Skin epidermis (tissue), 12 donors: ENCODE measurements at regions not wholly inside any gene's neighbourhood (a gene's known extent, or its start where the extent isn't known, plus 50 kb on each side); places are given as distances from the start of the nearest gene placed in this dataset.

Experiments
- H3K27ac ChIP-seq, 21 experiments: fragments of 200-600 bp; sonication (generic) in 11 of 21; one replicate each; pipeline ENCODE4 v1.5.0; 2020; ENCODE audit warnings: mild to moderate bottlenecking in 3 of 21, inconsistent platforms in 2 of 21, moderate library complexity in 2 of 21
- H3K4me3 ChIP-seq, 7 experiments: fragments of 200-600 bp; sonication (generic) in 2 of 7; one replicate each; pipeline ENCODE4 v1.5.0; 2020; ENCODE audit warnings: inconsistent platforms in 2 of 7, mild to moderate bottlenecking in 2 of 7, moderate library complexity in 1 of 7

DNA sequence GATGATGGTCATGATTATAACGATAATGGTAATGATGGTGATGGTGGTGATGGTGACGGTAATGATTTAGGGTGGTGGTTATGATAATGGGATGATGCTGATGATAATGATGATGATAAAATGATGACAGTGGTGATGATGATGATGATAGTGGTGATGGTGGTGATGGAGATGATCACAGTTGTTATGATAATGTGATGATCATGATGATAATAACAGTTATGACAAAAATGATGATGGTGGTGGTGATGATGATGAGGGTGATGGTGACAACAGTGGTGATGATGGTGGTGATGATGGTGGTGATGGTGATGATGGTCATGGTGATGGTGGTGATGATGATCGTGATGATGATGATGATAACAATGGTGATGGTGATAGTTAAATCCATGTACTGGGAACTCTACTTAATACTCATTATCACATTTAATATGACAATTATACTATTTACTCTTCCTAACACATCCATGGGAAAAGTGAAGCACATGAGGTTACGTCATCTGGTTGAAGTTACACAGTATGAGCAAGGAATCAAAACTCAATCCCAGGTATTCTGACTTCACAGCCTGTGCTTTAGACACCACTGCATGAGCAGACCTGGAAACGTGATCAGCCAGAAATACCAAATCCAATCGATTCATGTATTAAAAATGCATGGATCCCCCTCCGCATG is 322.2 kb downstream of the BRD1 start:
- no peak overlapping the region for H3K4me3 ChIP-seq
- no peak overlapping the region for H3K27ac ChIP-seq

GRCh38 chr22:49503896-49504521 is 323.7 kb downstream of the BRD1 start:
- no peak overlapping the region for H3K4me3 ChIP-seq

GRCh38 chr22:49503321-49503720 is 324.4 kb downstream of the BRD1 start:
- Histone ChIP-seq H3K4me3 (no peak overlapping the region), H3K27ac (no peak overlapping the region)

More at GRCh38 chr22:49503896-49504521, 323.7 kb downstream of the BRD1 start:
- H3K27ac ChIP-seq, result no peak overlapping the region

DNA sequence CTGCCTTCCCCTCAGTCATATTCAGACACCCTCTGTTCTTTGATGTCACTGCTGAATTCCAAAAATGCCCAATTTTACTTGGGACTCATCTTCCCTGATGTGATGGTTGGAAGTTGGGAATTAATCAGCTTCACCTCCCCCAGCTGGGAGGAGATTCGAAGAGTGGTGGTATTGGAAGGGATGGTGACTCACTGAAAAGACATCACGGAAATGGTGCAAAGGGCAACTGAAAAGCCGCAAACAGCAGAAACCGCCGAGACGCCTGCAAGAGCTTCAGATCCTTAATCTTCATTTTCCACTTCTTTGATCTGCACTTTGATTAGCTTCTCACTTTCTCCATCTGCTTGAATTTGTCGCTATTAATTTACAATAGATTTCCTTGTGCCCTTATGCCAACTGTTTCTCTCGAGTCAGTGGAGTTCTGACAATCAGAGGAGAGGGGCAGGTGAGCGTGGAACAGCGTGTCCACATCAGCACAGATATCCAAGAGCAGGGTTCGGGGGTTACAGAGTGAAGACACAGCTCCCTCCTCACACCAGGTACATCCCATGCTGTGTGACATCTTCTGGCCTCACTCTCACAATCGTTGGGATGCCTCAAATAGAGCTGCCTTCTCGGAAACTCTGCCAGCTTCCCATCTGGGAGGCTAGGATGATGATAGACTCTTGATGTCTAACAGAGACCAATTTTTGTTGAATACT is 325.4 kb downstream of the BRD1 start:
- H3K4me3 ChIP-seq, result no peak overlapping the region
- no peak overlapping the region for H3K27ac ChIP-seq

DNA sequence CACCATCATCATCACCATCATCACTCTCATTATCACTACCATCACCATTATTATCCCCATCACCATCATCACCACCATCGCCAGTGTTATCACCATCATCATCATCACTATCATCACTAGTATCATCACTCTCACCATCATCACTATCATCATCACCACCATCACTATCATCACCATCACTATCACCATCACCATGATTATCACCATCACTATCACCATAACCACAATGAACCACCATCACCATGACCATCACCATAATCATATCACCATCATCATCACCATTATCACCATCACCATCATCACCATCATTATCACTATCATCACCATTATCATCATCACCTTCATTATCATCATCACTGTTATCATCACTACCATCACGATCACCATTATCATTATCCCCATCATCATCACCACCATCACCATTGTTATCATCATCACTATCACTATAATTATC is 326.7 kb downstream of the BRD1 start:
- Histone ChIP-seq H3K4me3 (no peak overlapping the region), H3K27ac (no peak overlapping the region)

- Histone ChIP-seq H3K27ac (no peak overlapping the region), H3K4me3 (no peak overlapping the region)
These were observed 327.6 kb downstream of the BRD1 start for GRCh38 chr22:49500076-49500460.

GRCh38 chr22:49499433-49500075 is 328.1 kb downstream of the BRD1 start:
- Histone ChIP-seq H3K4me3 (no peak overlapping the region), H3K27ac (no peak overlapping the region)

GRCh38 chr22:49497266-49497665 is 330.4 kb downstream of the BRD1 start:
- H3K27ac ChIP-seq, result no peak overlapping the region

DNA sequence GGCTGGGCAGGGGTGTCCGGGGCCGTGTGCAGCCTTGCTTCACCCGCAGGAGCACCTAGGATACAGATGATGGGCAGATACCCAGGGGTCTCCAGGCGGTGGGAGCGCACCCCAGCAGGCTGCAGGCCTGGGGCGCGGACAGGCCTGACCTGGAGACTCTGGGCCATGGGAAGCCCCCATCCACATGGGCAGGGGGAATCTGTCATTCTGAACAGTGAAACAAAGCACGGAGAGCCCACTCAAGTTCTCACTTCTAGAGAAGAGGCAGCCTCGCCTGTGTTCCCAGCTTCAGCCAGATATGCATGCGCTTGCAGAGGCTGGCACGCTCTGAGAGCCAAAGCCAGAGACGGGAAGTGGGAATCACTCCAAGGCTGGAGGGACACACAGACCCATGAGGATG is 333.1 kb downstream of the BRD1 start:
- Histone ChIP-seq H3K4me3 (no peak overlapping the region), H3K27ac (no peak overlapping the region)

More at GRCh38 chr22:49497266-49497665, 330.4 kb downstream of the BRD1 start:
- no peak overlapping the region for H3K4me3 ChIP-seq

DNA sequence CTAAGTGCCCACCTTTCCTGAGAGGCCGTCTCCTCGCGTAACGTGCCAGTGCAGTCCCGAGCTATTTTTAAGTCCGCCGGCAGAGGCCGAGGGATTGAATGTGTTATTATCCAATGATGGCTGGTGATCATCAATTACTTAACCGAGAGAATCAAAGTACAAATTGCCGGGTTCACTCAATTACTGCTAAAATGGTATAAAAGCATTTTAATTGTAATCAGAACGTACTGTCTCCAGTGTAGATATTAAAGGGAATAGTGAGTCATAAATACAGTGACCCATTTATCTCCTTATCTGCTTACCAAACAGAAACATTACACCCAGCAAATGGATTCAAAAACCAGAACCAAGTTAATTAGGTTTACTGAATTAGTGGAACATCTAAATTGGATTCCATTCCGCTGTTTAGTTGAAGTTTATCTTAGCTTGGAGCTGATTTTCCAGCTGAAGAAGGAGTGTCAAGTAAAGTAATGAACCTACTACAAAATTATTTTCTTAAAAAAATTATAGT is 334.9 kb downstream of the BRD1 start:
- no peak overlapping the region for H3K27ac ChIP-seq

GRCh38 chr22:49492308-49492707 is 335.4 kb downstream of the BRD1 start:
- no peak overlapping the region for H3K4me3 ChIP-seq

More for the DNA sequence above, 334.9 kb downstream of the BRD1 start:
- H3K4me3 ChIP-seq, result no peak overlapping the region

GRCh38 chr22:49491726-49492125 is 335.9 kb downstream of the BRD1 start:
- Histone ChIP-seq H3K4me3 (no peak overlapping the region), H3K27ac (no peak overlapping the region)

More at GRCh38 chr22:49492308-49492707, 335.4 kb downstream of the BRD1 start:
- H3K27ac ChIP-seq, result no peak overlapping the region

- Histone ChIP-seq H3K4me3 (no peak overlapping the region), H3K27ac (no peak overlapping the region)
These were observed 336.4 kb downstream of the BRD1 start for GRCh38 chr22:49491221-49491635.

GRCh38 chr22:49490692-49491091 is 337.0 kb downstream of the BRD1 start:
- Histone ChIP-seq H3K27ac (no peak overlapping the region), H3K4me3 (no peak overlapping the region)

GRCh38 chr22:49489821-49490220 is 337.9 kb downstream of the BRD1 start:
- H3K27ac ChIP-seq, result no peak overlapping the region

GRCh38 chr22:49488943-49489342 is 338.7 kb downstream of the BRD1 start:
- Histone ChIP-seq H3K4me3 (no peak overlapping the region), H3K27ac (no peak overlapping the region)

More at GRCh38 chr22:49489821-49490220, 337.9 kb downstream of the BRD1 start:
- H3K4me3 ChIP-seq, result no peak overlapping the region

- no peak overlapping the region for H3K4me3 ChIP-seq
These were observed 339.7 kb downstream of the BRD1 start for GRCh38 chr22:49487950-49488349.

GRCh38 chr22:49486225-49486624 is 341.4 kb downstream of the BRD1 start:
- H3K4me3 ChIP-seq, result no peak overlapping the region
- H3K27ac ChIP-seq, result no peak overlapping the region

More at GRCh38 chr22:49487950-49488349, 339.7 kb downstream of the BRD1 start:
- H3K27ac ChIP-seq, result no peak overlapping the region

DNA sequence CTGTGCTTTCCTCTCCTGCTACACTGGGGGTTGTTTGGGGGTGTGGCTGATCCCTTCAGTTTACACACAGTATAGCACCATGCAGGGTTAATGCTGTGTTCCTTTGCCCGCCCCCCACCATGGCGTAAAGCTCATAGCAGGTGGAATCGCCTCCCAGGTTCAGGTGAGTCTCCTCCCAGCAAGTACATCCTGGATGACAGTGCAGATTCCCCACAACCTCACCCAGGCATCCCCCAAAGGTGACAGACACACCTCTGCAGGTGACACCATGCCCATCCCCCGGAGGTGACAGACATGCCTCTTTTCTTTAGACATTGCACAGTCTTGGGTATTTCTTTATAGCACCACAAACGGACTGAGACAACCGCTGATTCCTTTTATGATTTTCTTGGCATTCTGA is 343.7 kb downstream of the BRD1 start:
- Histone ChIP-seq H3K27ac (no peak overlapping the region), H3K4me3 (no peak overlapping the region)

DNA sequence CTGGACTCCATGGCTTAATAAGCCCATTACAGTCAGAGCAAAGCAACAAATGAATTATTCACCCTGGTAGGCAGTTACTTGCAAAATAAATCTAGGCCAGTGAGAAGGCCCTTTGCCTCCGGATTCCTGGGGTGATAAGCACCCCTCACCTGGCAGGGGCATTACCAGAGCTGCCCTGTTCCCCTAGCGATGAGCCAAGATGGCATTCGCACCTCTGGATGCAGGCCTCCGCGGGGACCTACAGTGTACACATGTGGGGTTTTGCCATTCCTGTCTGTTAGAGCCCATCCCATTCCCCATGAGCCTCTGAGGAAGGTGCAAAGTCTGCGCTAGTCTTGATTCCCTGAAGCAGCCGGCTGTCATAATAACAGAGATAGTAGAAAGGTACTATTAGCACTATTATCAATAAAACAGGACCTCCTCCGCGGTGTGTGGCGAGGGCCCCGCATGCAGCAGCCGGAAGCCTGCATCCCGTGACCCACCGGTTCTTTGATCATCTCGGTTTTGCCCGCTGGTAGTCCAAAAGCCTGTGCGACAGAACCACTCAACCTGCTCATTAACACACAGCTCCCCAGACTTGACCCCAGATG is 344.3 kb downstream of the BRD1 start:
- Histone ChIP-seq H3K4me3 (no peak overlapping the region), H3K27ac (no peak overlapping the region)
